COLO829 (cell line): ENCODE measurements at regions not wholly inside any gene's neighbourhood (a gene's known extent, or its start where the extent isn't known, plus 50 kb on each side); places are given as distances from the start of the nearest gene placed in this dataset.

Experiments
- DNase-seq: peaks from one replicate; pipeline ENCODE4 v3.0.0; 2012; ENCODE audit warnings: low spot score

GRCh38 chr2:223519471-223519870 is 82.7 kb downstream of the SCG2 start:
- DNase-seq: no peak

- DNase-seq: no peak
Observed at GRCh38 chr2:223522796-223523195, 79.4 kb downstream of the SCG2 start.

GRCh38 chr2:223523551-223524001 is 78.6 kb downstream of the SCG2 start:
- DNase-seq: peak; percentile 51

- DNase-seq: no peak
Observed at GRCh38 chr2:223524066-223524465, 78.1 kb downstream of the SCG2 start.

GRCh38 chr2:223526106-223526505 is 76.1 kb downstream of the SCG2 start:
- DNase-seq: no peak

- no peak for DNase-seq
Observed at GRCh38 chr2:223528036-223528435, 74.1 kb downstream of the SCG2 start.

- no peak for DNase-seq
Observed at GRCh38 chr2:223529696-223530095, 72.5 kb downstream of the SCG2 start.

- DNase-seq: no peak
Observed at GRCh38 chr2:223530811-223531210, 71.3 kb downstream of the SCG2 start.

GRCh38 chr2:223532161-223532560 is 70.0 kb downstream of the SCG2 start:
- DNase-seq: no peak

- DNase-seq: no peak
Observed at GRCh38 chr2:223532712-223533111, 69.4 kb downstream of the SCG2 start.

- DNase-seq: no peak
Observed at GRCh38 chr2:223536546-223536945, 65.6 kb downstream of the SCG2 start.

GRCh38 chr2:223537115-223537514 is 65.0 kb downstream of the SCG2 start:
- DNase-seq: no peak

GRCh38 chr2:223537651-223538601 is 64.2 kb downstream of the SCG2 start:
- DNase-seq: peak; percentile 48

GRCh38 chr2:223538920-223539440 is 63.2 kb downstream of the SCG2 start:
- DNase-seq: no peak

GRCh38 chr2:223541546-223541945 is 60.6 kb downstream of the SCG2 start:
- no peak for DNase-seq

GRCh38 chr2:223542501-223542900 is 59.7 kb downstream of the SCG2 start:
- DNase-seq: no peak

GRCh38 chr2:223545406-223545805 is 56.8 kb downstream of the SCG2 start:
- DNase-seq: no peak

GRCh38 chr2:223545830-223546229 is 56.3 kb downstream of the SCG2 start:
- DNase-seq: no peak
